Kidney epithelial cell (primary cell): ENCODE measurements at regions not wholly inside any gene's neighbourhood (a gene's known extent, or its start where the extent isn't known, plus 50 kb on each side); places are given as distances from the start of the nearest gene placed in this dataset.

ENCODE experiments used
- DNase-seq: peaks from one replicate; pipeline ENCODE4 v3.0.0-alpha.2; 2010; ENCODE audit warnings: low read depth
- H3K27me3 ChIP-seq: 2 replicates; pipeline ENCODE4 v1.6.0; 2011; ENCODE audit warnings: low read length; ENCODE audit not compliant: control insufficient read depth, insufficient read depth
- H3K36me3 ChIP-seq: 2 replicates; pipeline ENCODE4 v1.5.1; 2011; ENCODE audit warnings: low read length; ENCODE audit not compliant: control insufficient read depth, insufficient read depth
- H3K4me3 ChIP-seq: 2 replicates; pipeline ENCODE4 v1.5.1; 2011; ENCODE audit warnings: low read depth, mild to moderate bottlenecking, control low read depth, low read length
- CTCF ChIP-seq: IDR thresholded peaks from 2 replicates; pipeline ENCODE4 v1.5.1; 2011; ENCODE audit warnings: mild to moderate bottlenecking, moderate library complexity, low read length, control low read depth, inconsistent platforms; ENCODE audit not compliant: insufficient read depth, poor library complexity, severe bottlenecking

- TF ChIP-seq CTCF: no peak
- DNase-seq: no peak
- Histone ChIP-seq H3K36me3 (no peaks in the 10 kb centered on the region), H3K4me3 (no peak overlapping the region), H3K27me3 (no peaks in the 10 kb centered on the region)
These were observed 441.2 kb downstream of the LRRIQ3 start for GRCh38 chr1:73756817-73757216.

GRCh38 chr1:73755649-73756048 lies 442.3 kb downstream of the LRRIQ3 start:
- H3K27me3 ChIP-seq: no peaks in the 10 kb centered on the region
- no peaks in the 10 kb centered on the region for H3K36me3 ChIP-seq
- TF ChIP-seq CTCF: no peak
- DNase-seq: no peak
- H3K4me3 ChIP-seq: no peak overlapping the region

GRCh38 chr1:73749996-73750395 lies 448.0 kb downstream of the LRRIQ3 start:
- Histone ChIP-seq H3K27me3 (no peaks in the 10 kb centered on the region), H3K4me3 (no peak overlapping the region), H3K36me3 (no peaks in the 10 kb centered on the region)
- no peak for TF ChIP-seq CTCF
- no peak for DNase-seq

GRCh38 chr1:73744985-73745384 lies 453.0 kb downstream of the LRRIQ3 start:
- no peak for TF ChIP-seq CTCF
- Histone ChIP-seq H3K36me3 (no peaks in the 10 kb centered on the region), H3K27me3 (no peaks in the 10 kb centered on the region), H3K4me3 (no peak overlapping the region)
- DNase-seq: no peak

- no peaks in the 10 kb centered on the region for H3K27me3 ChIP-seq
- no peak overlapping the region for H3K4me3 ChIP-seq
- TF ChIP-seq CTCF: no peak
- no peaks in the 10 kb centered on the region for H3K36me3 ChIP-seq
- no peak for DNase-seq
These were observed 461.9 kb downstream of the LRRIQ3 start for GRCh38 chr1:73736125-73736524.

- Histone ChIP-seq H3K36me3 (no peaks in the 10 kb centered on the region), H3K4me3 (no peak overlapping the region), H3K27me3 (no peaks in the 10 kb centered on the region)
- no peak for TF ChIP-seq CTCF
- no peak for DNase-seq
These were observed 470.9 kb downstream of the LRRIQ3 start for GRCh38 chr1:73727036-73727435.
